Lower lobe of right lung (tissue), 2 donors: ENCODE measurements at regions not wholly inside any gene's neighbourhood (a gene's known extent, or its start where the extent isn't known, plus 50 kb on each side); places are given as distances from the start of the nearest gene placed in this dataset.
A peak's percentile ranks its signal among the peaks of the same experiment; 100 is the strongest.

Experiments used
- ATAC-seq, 2 donors: fragments of 200-7000 bp; cut with Tn5 transposase; one replicate each; pipeline ENCODE4 v1.9.1; 2020 to 2022; ENCODE audit warnings: mild to moderate bottlenecking in 2 of 2, moderate library complexity in 2 of 2
- DNase-seq: peaks from one replicate; pipeline ENCODE4 v3.0.0-alpha.2; 2020
- H3K27ac ChIP-seq: fragments of 200-600 bp; one replicate; pipeline ENCODE4 v1.8.0; 2022
- H3K27me3 ChIP-seq: fragments of 200-600 bp; one replicate; pipeline ENCODE4 v1.8.0; 2022; ENCODE audit warnings: low read depth
- H3K36me3 ChIP-seq: fragments of 200-600 bp; one replicate; pipeline ENCODE4 v1.8.0; 2022; ENCODE audit warnings: mild to moderate bottlenecking
- H3K4me1 ChIP-seq: fragments of 200-600 bp; one replicate; pipeline ENCODE4 v1.8.0; 2022
- H3K4me3 ChIP-seq: fragments of 200-600 bp; one replicate; pipeline ENCODE4 v1.8.0; 2022; ENCODE audit warnings: mild to moderate bottlenecking
- H3K9me3 ChIP-seq: fragments of 200-600 bp; one replicate; pipeline ENCODE4 v1.8.0; 2022
- CTCF ChIP-seq: fragments of 200-600 bp; IDR thresholded peaks from one replicate; pipeline ENCODE4 v1.8.0; 2022; ENCODE audit warnings: antibody characterized with exemption, mild to moderate bottlenecking
- intact Hi-C: fragments of 100-400 bp; cut with DNase I; formaldehyde crosslinking; loops from one replicate; pipeline ENCODE4 v1.11.0; 2022
- donor health status: DM: no; HTN: yes; CAD: no; lungs with severe emphysema.

- Histone ChIP-seq H3K9me3 (no peaks in the 10 kb centered on the region), H3K4me1 (no peaks in the 10 kb centered on the region), H3K27ac (no peak overlapping the region), H3K27me3 (no peaks in the 10 kb centered on the region), H3K36me3 (no peaks in the 10 kb centered on the region), H3K4me3 (no peak overlapping the region)
- ATAC-seq (no peak), DNase-seq (no peak)
- TF ChIP-seq CTCF = no peak
- intact Hi-C loops = no loop called here
Measured at GRCh38 chr2:76083248-76083647, 372.5 kb upstream of the GCFC2 start.

GRCh38 chr2:76082509-76082908 lies 371.8 kb upstream of the GCFC2 start:
- intact Hi-C loops = no loop called here
- no peak for TF ChIP-seq CTCF

GRCh38 chr2:76080154-76080553 lies 369.4 kb upstream of the GCFC2 start:
- TF ChIP-seq CTCF = no peak
- Histone ChIP-seq H3K36me3 (no peaks in the 10 kb centered on the region), H3K4me1 (no peaks in the 10 kb centered on the region), H3K27me3 (no peaks in the 10 kb centered on the region), H3K27ac (no peak overlapping the region), H3K4me3 (no peak overlapping the region), H3K9me3 (no peaks in the 10 kb centered on the region)
- DNase-seq = no peak
- peak in 1 of 2 donors; percentile 16 for ATAC-seq
- intact Hi-C loops = no loop called here

More at GRCh38 chr2:76082509-76082908, 371.8 kb upstream of the GCFC2 start:
- Histone ChIP-seq H3K27ac (no peak overlapping the region), H3K27me3 (no peaks in the 10 kb centered on the region), H3K4me1 (no peaks in the 10 kb centered on the region), H3K9me3 (no peaks in the 10 kb centered on the region), H3K4me3 (no peak overlapping the region), H3K36me3 (no peaks in the 10 kb centered on the region)
- DNase-seq = no peak
- ATAC-seq = no peak

- Histone ChIP-seq H3K27me3 (no peaks in the 10 kb centered on the region), H3K27ac (no peak overlapping the region), H3K9me3 (no peaks in the 10 kb centered on the region), H3K4me3 (no peak overlapping the region), H3K4me1 (no peaks in the 10 kb centered on the region), H3K36me3 (no peaks in the 10 kb centered on the region)
- intact Hi-C loops = no loop called here
- no peak for TF ChIP-seq CTCF
- DNase-seq = no peak
- ATAC-seq = no peak
Measured at GRCh38 chr2:76075126-76075525, 364.4 kb upstream of the GCFC2 start.

GRCh38 chr2:76073992-76074604 lies 363.4 kb upstream of the GCFC2 start:
- Histone ChIP-seq H3K27ac (no peak overlapping the region), H3K4me3 (no peak overlapping the region), H3K27me3 (no peaks in the 10 kb centered on the region), H3K9me3 (peaks cover 6% of the 10 kb centered on the region), H3K36me3 (no peaks in the 10 kb centered on the region), H3K4me1 (no peaks in the 10 kb centered on the region)
- DNase-seq (no peak), ATAC-seq (no peak)
- no peak for TF ChIP-seq CTCF
- intact Hi-C loops = no loop called here
